AG09309 (cell line): ENCODE measurements at regions not wholly inside any gene's neighbourhood (a gene's known extent, or its start where the extent isn't known, plus 50 kb on each side); places are given as distances from the start of the nearest gene placed in this dataset.

ENCODE experiments used
- DNase-seq: peaks from one replicate; pipeline ENCODE4 v3.0.0-alpha.2; 2010; ENCODE audit warnings: low read depth
- H3K4me3 ChIP-seq: 2 replicates; pipeline ENCODE4 v1.5.1; 2011; ENCODE audit warnings: mild to moderate bottlenecking, low read depth, low read length, moderate library complexity; ENCODE audit not compliant: control insufficient read depth
- TF ChIP-seq, protein P1 (sequence below): IDR thresholded peaks from 2 replicates; pipeline ENCODE4 v1.5.1; 2011; ENCODE audit warnings: mild to moderate bottlenecking, low read depth, low read length, inconsistent platforms; ENCODE audit not compliant: insufficient read depth, control insufficient read depth; ENCODE audit errors: missing control alignments

DNA sequence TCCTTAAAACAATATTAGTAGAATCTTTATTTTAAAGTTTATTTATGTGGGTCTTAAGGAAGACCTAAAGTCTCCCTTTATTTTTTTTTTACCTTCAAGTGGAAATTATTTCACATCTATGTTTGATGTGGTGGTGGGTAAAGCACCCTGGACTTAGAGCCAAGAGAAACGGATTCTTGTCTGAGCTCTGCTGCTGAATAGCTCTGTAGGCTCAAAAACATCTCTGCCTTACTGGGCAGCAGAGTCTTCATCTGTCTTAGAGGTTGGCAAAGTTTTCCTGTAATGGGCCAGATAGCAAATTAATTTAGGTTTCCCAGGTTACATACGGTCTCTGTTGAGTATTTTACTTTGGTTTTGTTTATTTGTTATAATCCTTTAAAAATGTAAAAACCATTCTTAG is 136.5 kb downstream of the CEP135 start:
- DNase-seq, result no peak
- TF ChIP-seq, protein P1, sequence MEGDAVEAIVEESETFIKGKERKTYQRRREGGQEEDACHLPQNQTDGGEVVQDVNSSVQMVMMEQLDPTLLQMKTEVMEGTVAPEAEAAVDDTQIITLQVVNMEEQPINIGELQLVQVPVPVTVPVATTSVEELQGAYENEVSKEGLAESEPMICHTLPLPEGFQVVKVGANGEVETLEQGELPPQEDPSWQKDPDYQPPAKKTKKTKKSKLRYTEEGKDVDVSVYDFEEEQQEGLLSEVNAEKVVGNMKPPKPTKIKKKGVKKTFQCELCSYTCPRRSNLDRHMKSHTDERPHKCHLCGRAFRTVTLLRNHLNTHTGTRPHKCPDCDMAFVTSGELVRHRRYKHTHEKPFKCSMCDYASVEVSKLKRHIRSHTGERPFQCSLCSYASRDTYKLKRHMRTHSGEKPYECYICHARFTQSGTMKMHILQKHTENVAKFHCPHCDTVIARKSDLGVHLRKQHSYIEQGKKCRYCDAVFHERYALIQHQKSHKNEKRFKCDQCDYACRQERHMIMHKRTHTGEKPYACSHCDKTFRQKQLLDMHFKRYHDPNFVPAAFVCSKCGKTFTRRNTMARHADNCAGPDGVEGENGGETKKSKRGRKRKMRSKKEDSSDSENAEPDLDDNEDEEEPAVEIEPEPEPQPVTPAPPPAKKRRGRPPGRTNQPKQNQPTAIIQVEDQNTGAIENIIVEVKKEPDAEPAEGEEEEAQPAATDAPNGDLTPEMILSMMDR, result no peak
- H3K4me3 ChIP-seq, result no peak overlapping the region

DNA sequence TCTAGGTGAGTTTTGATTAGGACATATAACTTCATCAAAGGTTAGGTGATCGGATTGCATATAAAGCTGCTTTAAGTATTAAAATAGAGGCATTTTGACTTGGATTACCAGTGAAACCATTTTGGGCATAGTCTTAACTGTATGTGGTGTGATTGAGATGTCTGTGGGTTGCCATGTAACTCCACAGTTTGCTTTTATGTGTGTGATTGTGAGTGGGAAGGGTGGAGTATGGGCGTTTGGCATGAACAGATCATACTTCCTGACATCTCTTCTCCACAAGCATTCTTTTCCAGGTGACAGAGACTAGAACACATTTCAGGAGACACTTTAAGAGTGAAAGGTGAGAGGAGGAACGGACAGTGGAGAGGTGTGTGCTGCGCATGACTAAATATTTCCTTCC is 136.1 kb downstream of the CEP135 start:
- DNase-seq, result no peak
- H3K4me3 ChIP-seq, result no peak overlapping the region
- TF ChIP-seq, protein P1, result no peak
